Ammon's horn (tissue), 1 donor: ENCODE measurements at regions not wholly inside any gene's neighbourhood (a gene's known extent, or its start where the extent isn't known, plus 50 kb on each side); places are given as distances from the start of the nearest gene placed in this dataset.
A peak's percentile ranks its signal among the peaks of the same experiment; 100 is the strongest.

Experiments used
- DNase-seq: peaks from one replicate; pipeline ENCODE4 v3.0.0-alpha.2; 2016; ENCODE audit warnings: low spot score

DNA sequence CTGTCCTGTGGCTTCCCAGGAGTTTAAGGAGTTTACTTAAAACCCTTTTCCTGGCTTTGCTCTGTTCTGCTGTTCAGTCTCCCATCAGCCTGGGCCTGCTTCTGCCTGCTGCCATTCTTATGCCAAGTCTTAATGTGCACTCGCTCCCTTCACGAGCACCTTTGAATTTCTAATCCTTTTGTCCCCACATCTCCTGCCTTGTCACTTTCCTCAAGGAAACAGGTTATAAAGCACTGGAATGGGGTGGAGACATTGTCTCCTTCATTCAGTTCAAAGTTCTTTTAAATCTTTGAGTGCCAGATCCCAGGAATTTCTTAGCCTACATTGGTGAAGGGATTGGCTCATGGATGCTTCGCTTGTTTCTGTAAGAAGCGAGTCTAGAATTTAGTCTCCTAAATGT, 87.2 kb upstream of the LIFR start:
- no peak for DNase-seq

DNA sequence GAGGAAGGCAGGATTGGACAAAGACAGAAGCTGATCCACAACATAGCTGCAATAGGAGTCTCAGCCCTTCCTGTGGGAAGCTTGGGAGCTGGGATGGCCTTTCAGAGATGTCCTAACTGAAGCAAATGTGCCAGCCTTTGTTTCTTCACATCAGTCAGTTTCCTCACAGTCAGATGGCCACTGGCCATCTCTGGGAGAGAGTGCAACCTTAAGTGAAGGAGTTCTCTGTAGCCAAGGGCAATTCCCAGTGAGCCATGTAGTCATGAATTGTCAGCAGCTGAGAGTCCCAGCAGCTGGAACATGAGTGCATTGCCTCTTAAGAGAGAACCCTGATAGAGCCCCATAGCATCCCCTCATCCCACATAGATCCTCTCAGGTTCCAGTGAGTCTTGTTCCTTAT, 89.1 kb upstream of the LIFR start:
- DNase-seq: no peak

DNA sequence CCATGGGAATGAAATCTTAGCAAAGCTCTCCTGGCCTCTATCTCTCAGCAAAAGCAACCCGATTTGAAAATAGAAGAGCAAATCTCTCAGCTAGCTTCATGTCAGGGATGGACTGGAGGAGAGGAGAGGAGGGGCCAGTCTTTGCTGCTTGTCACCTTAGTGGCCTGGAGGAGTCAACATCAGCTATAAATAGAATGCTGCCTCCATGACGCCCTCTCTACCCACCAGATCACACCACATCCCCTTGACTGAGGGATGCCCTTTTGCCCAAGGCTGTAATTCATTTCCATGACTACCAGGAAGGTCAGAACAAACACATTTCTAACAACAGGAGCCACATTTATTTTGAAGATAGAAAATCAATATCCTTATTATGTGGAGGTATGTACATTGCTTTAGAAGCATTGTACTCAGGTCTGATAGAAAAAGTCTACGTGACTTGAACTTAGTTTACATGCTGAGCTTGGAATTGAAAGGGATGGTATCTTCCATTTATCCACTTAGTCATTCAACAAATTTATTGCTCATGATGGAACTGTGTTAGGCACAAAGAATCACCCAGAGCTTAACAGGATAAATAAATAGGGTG, 92.4 kb upstream of the LIFR start:
- no peak for DNase-seq

DNA sequence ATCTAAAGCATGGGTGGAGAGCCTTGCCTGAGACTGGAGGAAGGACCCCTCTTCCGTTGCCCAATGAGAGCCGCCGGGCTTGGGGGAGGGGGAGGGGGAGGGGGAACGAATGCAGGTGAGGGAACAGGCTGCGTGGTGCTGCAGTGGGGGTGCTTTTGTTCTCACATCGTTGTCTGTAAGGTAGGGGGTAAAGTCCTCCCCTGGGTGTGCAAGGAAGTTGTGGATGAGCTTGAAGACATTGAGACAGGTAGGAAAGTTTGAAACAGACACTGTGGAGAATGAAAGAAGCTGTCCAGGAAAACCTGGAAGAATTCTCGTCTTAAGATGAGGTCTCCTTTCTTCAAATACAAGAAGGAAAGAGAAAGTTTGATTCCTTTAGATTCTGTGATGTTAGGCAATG, 94.1 kb upstream of the LIFR start:
- DNase-seq: no peak

DNA sequence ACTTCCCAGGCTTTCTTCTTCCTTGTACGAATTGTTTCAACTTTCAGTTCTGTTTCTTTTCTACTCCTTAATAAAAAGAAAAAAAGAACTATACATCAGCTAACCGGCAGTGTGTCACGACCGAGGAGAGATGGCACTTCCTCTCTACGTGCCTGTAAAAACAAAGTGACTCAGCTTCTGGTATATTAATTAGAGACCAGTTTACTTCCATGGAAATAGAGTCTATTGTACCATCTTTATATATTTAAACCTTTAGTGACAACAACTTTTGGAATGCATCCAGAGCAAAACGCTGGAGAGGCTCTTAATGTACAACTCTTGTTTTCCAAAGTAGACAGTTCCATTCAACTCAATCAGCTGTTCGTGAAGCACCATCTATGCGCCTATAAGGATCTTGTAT, 94.5 kb upstream of the LIFR start:
- DNase-seq: no peak

DNA sequence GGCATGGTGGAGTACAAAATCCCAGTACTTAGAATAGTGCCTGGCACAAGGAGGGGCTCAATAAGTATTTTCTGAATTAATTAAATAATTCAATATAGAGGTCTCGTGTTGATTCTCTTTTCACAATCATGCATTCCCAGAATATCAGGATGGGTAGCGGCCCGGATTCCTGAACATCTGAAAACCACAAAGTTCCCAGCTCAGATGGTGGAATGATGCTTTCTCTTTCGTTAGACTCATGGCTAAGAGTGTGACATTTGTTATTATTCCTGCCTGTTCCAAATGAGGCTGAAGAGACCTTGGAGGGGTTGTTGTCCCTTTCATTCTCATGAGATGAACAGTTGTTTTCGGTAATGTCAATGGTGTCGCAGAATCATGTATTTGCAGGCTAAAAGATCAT, 95.4 kb upstream of the LIFR start:
- no peak for DNase-seq

DNA sequence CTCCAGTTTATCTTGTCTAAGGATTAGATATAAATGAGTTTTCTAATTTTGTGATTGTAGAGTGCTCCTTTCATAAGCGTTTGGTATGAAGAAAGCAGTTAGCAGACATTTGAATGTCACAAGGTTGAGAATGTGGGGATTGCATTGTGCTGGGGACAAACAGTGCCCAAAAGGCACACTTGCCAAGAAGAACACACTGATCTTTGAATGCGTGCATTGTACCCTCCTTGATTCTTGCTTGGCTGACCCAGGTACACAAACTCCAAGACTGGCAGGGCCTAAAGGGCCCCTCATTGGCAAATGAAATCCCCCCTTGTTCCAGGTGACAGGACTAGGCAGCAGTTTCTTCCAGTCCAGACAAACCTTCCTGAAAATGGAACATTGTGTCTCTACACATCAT, 96.9 kb upstream of the LIFR start:
- peak; percentile 31 for DNase-seq

DNA sequence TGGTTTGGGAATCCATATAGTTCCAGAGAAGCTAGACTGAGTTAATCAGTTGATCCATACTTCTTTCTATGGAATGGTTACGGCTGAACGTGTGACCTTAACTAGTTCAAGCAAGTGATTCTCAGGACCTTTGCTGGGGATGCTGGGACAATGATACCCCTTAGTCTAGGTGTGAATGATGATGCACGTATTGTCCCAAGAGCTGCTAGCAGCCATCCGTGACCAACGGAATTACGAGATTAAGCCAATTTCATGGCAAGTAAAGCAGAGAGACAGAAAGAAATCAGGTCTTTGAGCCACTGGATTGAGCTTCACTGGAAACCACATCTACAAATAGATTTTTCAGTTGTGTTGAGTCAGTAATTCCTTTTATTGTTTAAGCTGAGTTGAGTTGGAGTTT, 99.2 kb upstream of the LIFR start:
- DNase-seq: no peak

DNA sequence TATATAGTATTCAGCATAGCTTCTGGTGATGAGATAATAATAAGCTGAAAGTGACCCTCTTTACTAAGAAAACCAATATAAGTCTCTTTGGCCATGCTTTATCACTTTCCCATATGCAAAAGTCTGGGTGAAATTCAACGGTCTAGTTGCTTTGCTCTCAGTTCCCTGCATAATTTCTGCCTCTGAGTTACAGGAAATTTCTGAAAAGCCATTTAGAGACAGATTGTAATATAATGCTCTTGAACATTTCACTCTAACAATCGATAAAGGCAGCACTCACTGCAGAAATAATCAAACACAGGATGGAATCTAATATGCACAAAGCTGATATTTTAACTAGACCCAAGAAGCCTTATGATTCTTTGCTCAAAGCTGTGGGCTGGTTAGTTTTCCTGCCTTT, 100.1 kb upstream of the LIFR start:
- no peak for DNase-seq

DNA sequence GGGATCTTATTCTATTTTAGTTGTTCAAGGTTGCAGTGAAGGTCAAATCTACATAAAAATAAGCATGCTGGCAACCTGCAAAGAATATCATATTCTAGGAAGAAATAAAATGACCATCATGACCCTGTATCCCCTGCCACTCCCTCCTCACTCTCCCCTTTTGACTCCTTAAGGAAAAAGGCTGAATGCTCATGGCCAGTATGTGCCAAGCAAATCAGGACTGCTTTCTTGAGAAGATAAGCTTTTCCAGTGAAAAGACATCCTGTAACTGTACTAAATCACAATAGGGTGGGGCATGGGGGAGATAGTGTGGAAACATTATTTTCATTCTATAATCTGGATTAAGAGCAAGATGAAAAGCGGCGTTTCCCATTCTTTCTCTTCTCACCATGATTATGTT, 100.6 kb upstream of the LIFR start:
- DNase-seq: no peak

DNA sequence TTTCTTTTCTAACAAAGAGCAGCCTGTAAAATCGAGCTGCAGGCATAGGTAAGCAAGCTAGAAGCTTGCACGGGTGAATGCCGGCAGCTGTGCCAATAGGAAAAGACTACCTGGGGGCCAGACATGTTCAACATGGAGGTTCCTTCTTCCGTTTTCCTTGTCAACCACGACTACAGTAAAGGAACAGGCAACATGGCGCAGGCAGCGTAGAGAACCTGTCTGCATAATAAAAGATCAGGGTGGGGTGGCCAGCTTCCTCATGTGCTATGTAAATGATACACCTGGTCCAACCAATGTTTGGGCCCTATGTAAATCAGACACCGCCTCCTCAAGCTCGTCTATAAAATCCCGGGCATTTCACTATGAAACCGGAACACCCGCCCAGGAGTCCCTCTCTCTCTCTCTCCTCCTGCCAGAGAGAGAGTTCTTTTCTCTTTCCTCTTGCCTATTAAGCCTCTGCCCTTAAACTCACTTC, 103.8 kb upstream of the LIFR start:
- DNase-seq: no peak

DNA sequence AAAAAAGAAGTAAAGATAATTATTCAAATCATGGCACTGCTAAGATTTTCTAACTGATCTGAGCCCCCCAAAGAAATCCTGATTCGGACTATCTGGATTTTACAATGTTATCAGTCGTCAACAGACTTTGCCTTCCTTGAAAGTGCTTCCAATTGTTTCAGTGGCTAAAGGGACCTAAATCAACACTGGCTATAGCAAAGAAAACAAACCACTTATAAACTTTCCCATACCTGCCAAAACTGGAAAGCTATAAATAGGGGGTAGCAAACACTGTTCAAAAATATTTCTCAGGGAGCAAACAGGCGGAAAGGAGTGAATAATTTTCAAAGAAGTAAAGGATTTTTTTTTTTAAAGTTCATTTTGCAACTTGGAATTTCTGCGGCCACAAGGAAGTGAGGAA, 105.6 kb upstream of the LIFR start:
- no peak for DNase-seq

DNA sequence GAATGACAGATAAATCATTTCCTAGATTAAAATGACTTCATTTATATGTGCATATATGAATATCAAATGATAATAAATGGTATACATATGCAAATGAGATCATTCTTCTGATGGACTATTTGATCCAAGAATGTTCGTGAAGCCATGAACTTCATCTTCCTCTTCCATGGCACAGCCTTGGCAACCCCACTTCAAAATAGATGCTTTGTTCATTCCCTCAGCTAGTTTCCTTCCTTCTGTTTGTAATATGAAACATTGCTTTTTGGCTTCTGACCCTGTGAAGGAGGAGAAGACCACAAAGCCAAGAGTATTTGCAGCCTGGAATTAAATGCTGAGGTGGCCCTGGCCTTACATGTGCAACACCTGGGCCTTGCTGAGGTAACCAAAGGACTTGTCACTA, 106.8 kb upstream of the LIFR start:
- no peak for DNase-seq

DNA sequence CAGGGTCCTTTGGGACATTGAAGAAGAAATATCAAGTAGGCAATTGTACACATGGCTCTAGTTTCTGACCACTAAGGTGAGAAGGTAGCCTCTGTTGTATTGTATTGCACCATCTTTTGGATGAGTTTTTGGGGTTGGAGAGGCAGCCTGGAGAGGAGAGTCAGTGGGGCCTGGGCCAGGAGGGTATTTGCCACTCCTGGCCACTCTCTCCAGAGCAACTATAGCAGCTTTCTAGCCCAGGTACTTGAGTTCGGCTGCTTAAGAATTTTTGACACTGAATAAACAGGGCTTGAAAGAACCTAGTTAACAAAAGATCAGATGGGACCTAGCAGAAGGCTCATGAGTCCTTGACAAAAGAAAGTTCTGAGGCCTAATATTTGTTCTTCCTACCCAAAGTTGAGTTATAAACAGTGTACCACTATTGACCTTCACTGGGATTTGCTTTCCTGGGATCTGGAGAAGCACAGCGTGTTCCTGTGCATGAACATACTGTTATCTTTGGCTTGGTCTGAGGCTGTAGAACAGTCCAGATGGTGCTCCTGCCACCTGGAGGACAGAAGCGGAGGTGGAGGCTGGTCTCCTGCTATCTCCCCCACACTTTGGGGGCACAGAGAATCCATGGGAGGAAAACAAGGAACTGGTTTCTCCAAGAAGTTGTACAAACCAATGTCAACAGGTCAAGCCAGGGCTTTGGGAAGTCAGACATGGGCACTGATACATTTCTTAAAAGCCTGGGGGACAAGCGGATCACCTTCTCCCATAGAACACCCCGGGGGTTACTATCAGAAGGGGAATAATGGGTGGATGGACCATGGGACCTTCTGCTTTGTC, 110.4 kb upstream of the LIFR start:
- no peak for DNase-seq

DNA sequence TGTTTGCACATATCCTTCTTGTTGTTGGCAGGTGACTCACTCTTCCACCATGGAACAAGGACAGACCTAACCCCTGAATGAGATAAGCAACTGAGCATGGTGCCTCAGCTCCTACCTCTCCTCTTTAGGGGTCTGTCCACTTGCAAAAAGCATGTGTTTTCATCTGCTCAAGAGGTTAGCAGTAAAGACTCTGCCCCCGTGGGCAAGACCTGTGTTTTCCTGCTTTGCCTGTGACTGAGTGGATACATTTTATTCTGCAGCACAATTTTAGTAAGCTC, 111.0 kb upstream of the LIFR start:
- DNase-seq: no peak

DNA sequence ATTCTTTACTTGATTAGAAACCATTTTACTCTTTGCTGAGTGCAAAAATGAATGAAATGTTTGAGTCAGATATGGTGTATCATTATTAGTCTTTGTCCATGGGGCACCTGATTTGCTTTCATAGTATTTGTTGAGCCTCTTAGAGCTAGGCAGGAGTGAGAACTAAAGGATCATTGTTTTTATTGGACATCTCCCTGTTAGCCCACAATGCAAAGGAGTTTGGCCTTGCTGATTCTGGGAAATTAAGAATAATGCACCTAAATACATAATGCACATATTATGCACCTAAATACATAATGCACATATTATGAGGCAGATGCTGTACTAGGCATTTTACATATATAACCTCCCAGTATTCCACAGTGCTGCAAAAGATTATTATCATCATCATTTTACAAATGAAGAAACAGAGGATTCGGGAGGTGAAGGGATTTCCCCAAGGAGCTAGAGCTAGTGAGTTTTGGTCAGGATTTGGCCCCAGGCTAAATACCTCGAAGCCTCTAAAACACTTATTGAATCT, 113.0 kb upstream of the LIFR start:
- DNase-seq: no peak

DNA sequence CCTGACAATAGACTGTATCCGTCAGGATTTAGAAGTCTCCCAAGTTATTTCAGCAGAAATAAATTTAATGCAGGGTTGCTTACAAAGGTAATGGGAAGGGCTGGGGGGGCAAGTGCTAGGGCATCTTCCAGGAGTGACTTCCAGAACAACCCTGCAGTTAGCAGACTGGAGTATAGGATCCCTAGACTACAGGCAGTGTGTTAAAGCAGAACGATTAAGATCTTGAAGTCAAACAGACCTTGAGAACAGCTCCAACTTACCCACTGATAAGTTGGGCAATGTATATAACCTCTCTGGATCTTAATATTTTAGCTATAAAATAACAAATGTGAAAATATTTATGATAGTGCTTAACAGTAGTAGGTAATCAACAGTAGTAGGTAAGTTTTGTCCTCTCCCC, 113.6 kb upstream of the LIFR start:
- no peak for DNase-seq

DNA sequence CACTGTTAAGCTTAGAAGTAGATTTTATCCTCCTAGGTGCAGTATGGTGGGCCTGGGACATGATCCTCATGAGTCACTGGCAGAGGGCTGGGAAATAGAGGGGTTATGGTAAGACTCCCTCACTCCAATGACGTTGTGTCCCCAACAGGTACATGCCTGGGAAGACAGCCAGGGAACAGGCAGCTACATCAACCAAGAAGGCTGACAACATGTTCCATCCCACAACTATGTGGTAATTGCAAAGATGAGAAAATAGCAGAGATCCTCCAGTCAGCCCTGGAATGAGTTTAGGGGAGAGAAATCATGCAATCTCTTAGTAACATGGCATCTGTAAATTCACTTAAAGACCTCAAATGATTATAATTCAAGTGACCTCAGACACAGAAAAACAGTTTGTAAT, 114.4 kb upstream of the LIFR start:
- peak; percentile 43 for DNase-seq

DNA sequence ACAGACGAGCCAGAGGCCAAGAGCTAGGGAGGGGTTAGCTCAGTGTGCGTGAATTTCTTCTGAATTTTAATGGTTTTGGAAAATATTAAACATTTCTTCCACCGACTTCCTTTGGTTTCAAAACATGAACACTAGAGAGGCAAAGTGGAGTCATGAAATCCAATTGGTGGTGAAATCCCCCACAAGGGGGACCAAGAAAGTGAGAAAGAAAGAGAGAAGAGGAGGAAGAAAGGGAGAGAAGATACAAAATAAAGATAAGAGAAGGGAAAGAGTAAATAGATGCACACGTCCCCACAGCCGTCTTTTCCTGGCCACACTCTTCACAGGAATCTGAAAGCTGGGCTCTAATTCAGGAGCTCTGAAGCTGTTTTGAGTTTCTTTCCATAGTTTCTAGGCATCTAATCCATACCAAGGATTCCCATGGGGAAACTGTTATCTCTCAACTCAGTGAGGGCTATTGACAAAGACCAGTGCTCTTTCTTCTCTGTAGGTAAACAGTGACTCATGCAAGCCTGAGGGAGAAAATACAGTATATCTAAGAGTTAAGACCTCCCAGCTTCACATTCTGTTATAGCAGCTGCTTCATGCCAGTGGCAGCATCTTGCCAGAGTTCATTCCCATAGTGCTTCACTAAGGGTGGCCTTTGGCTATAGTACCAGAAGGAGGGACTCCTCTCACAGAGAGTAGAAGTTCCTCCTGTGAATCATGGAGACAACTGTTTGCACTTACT, 115.8 kb upstream of the LIFR start:
- DNase-seq: no peak

DNA sequence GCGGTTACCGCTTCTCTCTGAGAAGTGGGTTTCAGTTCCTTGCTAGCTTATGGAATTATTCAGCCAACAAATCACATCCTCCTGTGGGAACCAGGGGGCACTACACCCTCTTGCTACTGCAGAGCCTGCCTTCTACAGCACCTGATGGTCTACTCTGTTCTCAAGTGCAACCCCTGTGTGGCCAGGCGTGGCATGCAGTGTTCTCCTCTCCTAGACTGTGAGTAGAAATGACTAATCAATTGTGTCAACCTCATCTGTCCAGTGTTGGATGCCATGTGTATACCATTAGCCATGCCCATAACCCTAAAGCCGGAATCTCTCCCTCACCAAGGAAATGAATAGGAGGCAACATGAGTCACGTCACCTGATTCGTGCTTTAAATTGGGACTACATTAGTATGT, 117.2 kb upstream of the LIFR start:
- no peak for DNase-seq

DNA sequence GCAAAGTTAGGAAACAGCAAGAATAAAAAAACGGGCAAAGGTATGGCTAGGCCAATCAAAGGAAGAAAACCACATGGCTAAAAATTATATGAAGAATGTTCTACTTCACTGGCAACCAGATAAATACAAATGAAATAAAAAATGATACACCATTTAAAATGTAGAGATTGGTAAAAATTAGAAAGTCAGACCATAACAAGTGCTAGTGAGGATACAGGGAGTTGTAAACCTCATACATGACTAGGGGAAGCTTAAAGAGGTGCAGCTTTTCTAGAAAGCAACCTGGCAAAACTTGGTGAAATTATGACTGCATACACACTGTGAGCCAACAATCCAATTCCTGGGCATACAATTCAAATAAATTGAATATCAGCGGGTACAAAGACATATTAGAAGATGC, 119.0 kb upstream of the LIFR start:
- no peak for DNase-seq

DNA sequence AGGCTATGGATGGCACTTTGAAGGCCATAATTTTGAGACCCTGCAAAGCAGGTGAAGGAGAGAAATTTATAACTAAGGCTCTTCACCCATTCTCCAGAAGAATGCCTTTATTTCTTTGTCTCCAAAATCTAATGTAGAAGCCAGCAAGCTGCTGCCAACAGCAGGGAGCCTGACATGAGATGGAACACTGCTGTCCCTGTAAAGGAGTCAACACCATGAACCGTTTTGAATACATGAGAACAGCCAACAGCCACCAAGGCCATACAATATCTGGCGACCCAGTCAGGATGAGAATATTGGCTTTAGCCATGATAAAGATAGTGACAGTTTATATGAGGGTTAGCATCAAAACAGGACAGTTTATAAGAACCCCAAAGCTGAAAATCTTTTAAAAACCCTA, 121.2 kb upstream of the LIFR start:
- peak; percentile 58 for DNase-seq

DNA sequence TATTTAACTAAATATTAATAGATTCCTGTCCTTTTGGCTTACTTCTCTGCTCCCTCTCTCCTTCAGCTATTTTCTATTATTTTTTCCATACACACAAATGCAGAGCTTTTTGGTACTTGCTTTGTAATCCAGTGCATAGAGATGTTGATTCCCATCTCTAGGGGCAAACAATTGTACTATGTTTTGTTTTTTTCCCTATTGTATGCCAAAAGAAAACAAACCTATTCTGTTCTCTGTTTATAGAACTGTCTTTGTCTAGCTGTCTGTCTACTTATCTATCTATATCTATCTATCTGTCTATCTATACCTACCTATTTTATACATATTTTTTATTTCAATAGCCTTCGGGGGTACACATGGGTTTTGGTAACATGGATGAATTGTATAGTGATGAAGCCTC, 121.6 kb upstream of the LIFR start:
- peak; percentile 38 for DNase-seq
